GM23338 (cell line): ENCODE measurements at regions not wholly inside any gene's neighbourhood (a gene's known extent, or its start where the extent isn't known, plus 50 kb on each side); places are given as distances from the start of the nearest gene placed in this dataset.

Experiments
- ATAC-seq: fragments of 200-7000 bp; cut with Tn5 transposase; 3 replicates; pipeline ENCODE4 v1.9.1; 2020
- DNase-seq: peaks from one replicate; pipeline ENCODE4 v3.0.0-alpha.2; 2015; ENCODE audit warnings: low spot score
- H2AFZ ChIP-seq: fragments of 200-600 bp; sonication (generic); 2 replicates; pipeline ENCODE4 v1.8.0; 2016; ENCODE audit warnings: antibody characterized with exemption, mild to moderate bottlenecking, moderate library complexity
- H3F3A ChIP-seq: fragments of 200-600 bp; sonication (generic); replicated peaks from 2 replicates; pipeline ENCODE4 v1.8.0; 2017; ENCODE audit warnings: antibody characterized with exemption, mixed run types, low read depth
- H3K27ac ChIP-seq: fragments of 200-600 bp; sonication (generic); 2 replicates; pipeline ENCODE4 v1.6.1; 2016; ENCODE audit warnings: low read depth
- H3K27me3 ChIP-seq: fragments of 200-600 bp; sonication (generic); 2 replicates; pipeline ENCODE4 v1.8.0; 2016; ENCODE audit warnings: mild to moderate bottlenecking, mixed run types, moderate library complexity; ENCODE audit not compliant: insufficient read depth
- H3K36me3 ChIP-seq: fragments of 200-600 bp; sonication (generic); 2 replicates; pipeline ENCODE4 v1.8.0; 2016; ENCODE audit warnings: mild to moderate bottlenecking; ENCODE audit not compliant: insufficient read depth
- H3K4me1 ChIP-seq: fragments of 200-600 bp; sonication (generic); 2 replicates; pipeline ENCODE4 v1.8.0; 2016; ENCODE audit warnings: mild to moderate bottlenecking, moderate library complexity; ENCODE audit not compliant: insufficient read depth
- H3K4me2 ChIP-seq: fragments of 200-600 bp; sonication (generic); 2 replicates; pipeline ENCODE4 v1.7.1; 2017; ENCODE audit warnings: mixed run types
- H3K4me3 ChIP-seq: fragments of 200-600 bp; sonication (generic); 2 replicates; pipeline ENCODE4 v1.6.1; 2016; ENCODE audit warnings: mixed run types
- H3K79me2 ChIP-seq: fragments of 200-600 bp; sonication (generic); replicated peaks from 2 replicates; pipeline ENCODE4 v1.8.0; 2017; ENCODE audit warnings: mild to moderate bottlenecking; ENCODE audit not compliant: insufficient read depth
- H3K9me2 ChIP-seq: fragments of 200-600 bp; sonication (generic); 2 replicates; pipeline ENCODE4 v1.8.0; 2017; ENCODE audit not compliant: insufficient read depth
- H4K20me1 ChIP-seq: fragments of 200-600 bp; sonication (generic); replicated peaks from 2 replicates; pipeline ENCODE4 v1.8.0; 2017; ENCODE audit warnings: mild to moderate bottlenecking; ENCODE audit not compliant: insufficient read depth
- H3K27ac Mint-ChIP-seq: 2 replicates; pipeline ENCODE4 v1.8.0; 2020; ENCODE audit warnings: inconsistent platforms, mild to moderate bottlenecking, moderate library complexity, mixed read lengths
- H3K27me3 Mint-ChIP-seq: 3 replicates; pipeline ENCODE4 v1.8.0; 2022; ENCODE audit warnings: low read depth, mild to moderate bottlenecking, moderate library complexity, mixed read lengths, inconsistent platforms; ENCODE audit not compliant: insufficient read depth, poor library complexity
- H3K36me3 Mint-ChIP-seq: 3 replicates; pipeline ENCODE4 v1.8.0; 2021; ENCODE audit warnings: low read depth, mild to moderate bottlenecking, inconsistent platforms, moderate library complexity, mixed read lengths
- H3K4me1 Mint-ChIP-seq: 3 replicates; pipeline ENCODE4 v1.8.0; 2020; ENCODE audit warnings: mild to moderate bottlenecking, inconsistent platforms, mixed read lengths
- H3K4me3 Mint-ChIP-seq: 3 replicates; pipeline ENCODE4 v1.8.0; 2021; ENCODE audit warnings: moderate library complexity, mild to moderate bottlenecking, inconsistent platforms, mixed read lengths
- H3K9me3 Mint-ChIP-seq: 3 replicates; pipeline ENCODE4 v1.8.0; 2020; ENCODE audit warnings: moderate library complexity, mild to moderate bottlenecking, inconsistent platforms, mixed read lengths
- CREB1 ChIP-seq: fragments of 250-450 bp; sonication (Bioruptor Pico); IDR thresholded peaks from 2 replicates; pipeline ENCODE4 v1.5.0; 2020; ENCODE audit warnings: low read depth, mild to moderate bottlenecking, moderate library complexity
- CTCF ChIP-seq, 2 experiments: fragments of 200-600 bp in 1 of 2; sonication (generic) in 1 of 2; conservative IDR thresholded peaks; 2 replicates each; pipeline versions ENCODE4 v1.5.1 to v1.6.1; 2016 to 2017; ENCODE audit warnings: antibody characterized with exemption in 2 of 2, low read depth in 2 of 2, mild to moderate bottlenecking in 2 of 2, moderate library complexity in 1 of 2
- ETS1 ChIP-seq: IDR thresholded peaks from 2 replicates; pipeline ENCODE4 v1.6.1; 2016; ENCODE audit warnings: antibody characterized with exemption
- EZH2 ChIP-seq: fragments of 200-600 bp; sonication (generic); IDR thresholded peaks from one replicate; pipeline ENCODE4 v1.8.0; 2017; ENCODE audit warnings: antibody characterized with exemption, mild to moderate bottlenecking, low read depth; ENCODE audit not compliant: unreplicated experiment
- EZH2phosphoT487 ChIP-seq: fragments of 200-600 bp; sonication (generic); IDR thresholded peaks from one replicate; pipeline ENCODE4 v1.8.1; 2018; ENCODE audit warnings: antibody characterized with exemption; ENCODE audit not compliant: unreplicated experiment
- JUNB ChIP-seq: IDR thresholded peaks from one replicate; pipeline ENCODE4 v1.6.1; 2016; ENCODE audit warnings: antibody characterized with exemption; ENCODE audit not compliant: unreplicated experiment
- NANOG ChIP-seq: IDR thresholded peaks from 2 replicates; pipeline ENCODE4 v1.6.1; 2016; ENCODE audit warnings: antibody characterized with exemption, borderline replicate concordance
- POLR2AphosphoS5 ChIP-seq: IDR thresholded peaks from 2 replicates; pipeline ENCODE4 v1.6.1; 2016; ENCODE audit warnings: antibody characterized with exemption, low read depth
- REST ChIP-seq: IDR thresholded peaks from one replicate; pipeline ENCODE4 v1.6.1; 2018; ENCODE audit warnings: antibody characterized with exemption; ENCODE audit not compliant: unreplicated experiment
- STAT1 ChIP-seq: IDR thresholded peaks from one replicate; pipeline ENCODE4 v1.6.1; 2016; ENCODE audit warnings: antibody characterized with exemption; ENCODE audit not compliant: unreplicated experiment
- ZNF114 ChIP-seq: fragments of 250-450 bp; sonication (Bioruptor Pico); IDR thresholded peaks from 2 replicates; pipeline ENCODE4 v1.5.0; 2020; ENCODE audit warnings: mild to moderate bottlenecking, moderate library complexity
- ZNF331 ChIP-seq: fragments of 250-450 bp; sonication (Bioruptor Pico); IDR thresholded peaks from 2 replicates; pipeline ENCODE4 v1.5.0; 2020; ENCODE audit warnings: low read depth, mild to moderate bottlenecking, moderate library complexity
- ZNF462 ChIP-seq: fragments of 250-450 bp; sonication (Bioruptor Pico); IDR thresholded peaks from 2 replicates; pipeline ENCODE4 v1.5.0; 2020; ENCODE audit warnings: mild to moderate bottlenecking, moderate library complexity

- no peak for DNase-seq
- H3K79me2 ChIP-seq, result no peaks in the 10 kb centered on the region
- H3K9me2 ChIP-seq, result no peaks in the 10 kb centered on the region
- Mint-ChIP-seq H3K27ac (no peak overlapping the region), H3K36me3 (0 out of 3 replicates have a peak, but pooled peaks cover 4% of the 10 kb centered on the region), H3K4me1 (no peaks in the 10 kb centered on the region), H3K9me3 (no peaks in the 10 kb centered on the region), H3K4me3 (no peak overlapping the region), H3K27me3 (peaks cover 4% of the 10 kb centered on the region)
- no peaks in the 10 kb centered on the region for H4K20me1 ChIP-seq
- no peak for ATAC-seq
- H2AFZ ChIP-seq, result no peak overlapping the region
- no peaks in the 10 kb centered on the region for H3F3A ChIP-seq
- H3K4me2 ChIP-seq, result no peak overlapping the region
- H3K4me3 ChIP-seq, result no peak overlapping the region
- H3K36me3 ChIP-seq, result no peaks in the 10 kb centered on the region
- H3K27ac ChIP-seq, result no peak overlapping the region
- no peaks in the 10 kb centered on the region for H3K27me3 ChIP-seq
- TF ChIP-seq ZNF114 (CRISPR knock-in tag) (no peak), NANOG (no peak), POLR2AphosphoS5 (no peak), ZNF462 (no peak), JUNB (no peak), CTCF (conservative IDR thresholded peaks at IDR 0.05; ENCODE audit: low read depth in 2 of 2) (no peak), EZH2phosphoT487 (no peak), CREB1 (CRISPR knock-in tag) (no peak), EZH2 (no peak), ZNF331 (CRISPR knock-in tag) (no peak), ETS1 (no peak), STAT1 (no peak), REST (no peak)
- H3K4me1 ChIP-seq, result no peaks in the 10 kb centered on the region
Measured at GRCh38 chr12:43196268-43196907, 355.6 kb downstream of the ADAMTS20 start.
